ENCODE measurements at regions not wholly inside any gene's neighbourhood (a gene's known extent, or its start where the extent isn't known, plus 50 kb on each side); places are given as distances from the start of the nearest gene placed in this dataset.

GRCh38 chr2:37858725-37859267 lies 66.3 kb upstream of the RMDN2 start:
- peaks cover 24% of the 10 kb centered on the region for H3K27me3 Mint-ChIP-seq (ENCODE audit: low read depth, unreplicated experiment)
- no peaks in the 10 kb centered on the region for H3K36me3 Mint-ChIP-seq (ENCODE audit: low read depth, unreplicated experiment)
- Histone ChIP-seq H3K4me2 (ENCODE audit: low read length) (peak overlapping the region; percentile 20), H3K9ac (ENCODE audit: low read length) (peak overlapping the region; percentile 32), H4K20me1 (ENCODE audit: insufficient read depth, low read length) (no peaks in the 10 kb centered on the region), H3K27me3 (ENCODE audit: insufficient read depth, low read length) (no peaks in the 10 kb centered on the region), H3K36me3 (ENCODE audit: insufficient read depth, low read length) (no peaks in the 10 kb centered on the region), H3K4me3 (ENCODE audit: insufficient read depth, low read depth, low read length) (no peak overlapping the region), H3K27ac (ENCODE audit: low read depth, low read length) (peak overlapping the region; percentile 40), H3K4me1 (ENCODE audit: insufficient read depth, low read length) (peaks cover 13% of the 10 kb centered on the region), H3K9me3 (ENCODE audit: insufficient read depth, low read depth, low read length) (no peaks in the 10 kb centered on the region), H3K79me2 (ENCODE audit: insufficient read depth, low read length) (no peaks in the 10 kb centered on the region), H2AFZ (ENCODE audit: low read depth, low read length) (peak overlapping the region; percentile 68)
- FAIRE-seq = no peak
- DNase-seq (ENCODE audit: low read depth) = no peak
- peak overlapping the region; percentile 54 for H3K27ac Mint-ChIP-seq (ENCODE audit: unreplicated experiment)
- peaks cover 9% of the 10 kb centered on the region for H3K4me1 Mint-ChIP-seq (ENCODE audit: low read depth, unreplicated experiment)
- no peak overlapping the region for H3K4me3 Mint-ChIP-seq (ENCODE audit: unreplicated experiment)
- TF ChIP-seq CTCF (IDR thresholded peaks at IDR 0.05; ENCODE audit: insufficient read depth, low read depth, low read length) = no peak
- TF ChIP-seq EZH2 (IDR thresholded peaks at IDR 0.05; ENCODE audit: insufficient read depth, low read length) = no peak
- peaks cover 16% of the 10 kb centered on the region for H3K9me3 Mint-ChIP-seq (ENCODE audit: unreplicated experiment)

GRCh38 chr2:37862620-37863019 lies 62.5 kb upstream of the RMDN2 start:
- no peaks in the 10 kb centered on the region for H3K36me3 Mint-ChIP-seq (ENCODE audit: low read depth, unreplicated experiment)
- no peak for FAIRE-seq
- H3K4me3 Mint-ChIP-seq (ENCODE audit: unreplicated experiment) = no peak overlapping the region
- Histone ChIP-seq H3K9me3 (ENCODE audit: insufficient read depth, low read depth, low read length) (no peaks in the 10 kb centered on the region), H3K27me3 (ENCODE audit: insufficient read depth, low read length) (no peaks in the 10 kb centered on the region), H3K4me2 (ENCODE audit: low read length) (no peak overlapping the region), H4K20me1 (ENCODE audit: insufficient read depth, low read length) (no peaks in the 10 kb centered on the region), H3K4me3 (ENCODE audit: insufficient read depth, low read depth, low read length) (no peak overlapping the region), H3K4me1 (ENCODE audit: insufficient read depth, low read length) (peaks cover 11% of the 10 kb centered on the region), H3K9ac (ENCODE audit: low read length) (no peak overlapping the region), H3K36me3 (ENCODE audit: insufficient read depth, low read length) (no peaks in the 10 kb centered on the region), H3K27ac (ENCODE audit: low read depth, low read length) (no peak overlapping the region), H3K79me2 (ENCODE audit: insufficient read depth, low read length) (no peaks in the 10 kb centered on the region), H2AFZ (ENCODE audit: low read depth, low read length) (no peak overlapping the region)
- H3K27ac Mint-ChIP-seq (ENCODE audit: unreplicated experiment) = no peak overlapping the region
- no peak for DNase-seq (ENCODE audit: low read depth)
- peaks cover 15% of the 10 kb centered on the region for H3K27me3 Mint-ChIP-seq (ENCODE audit: low read depth, unreplicated experiment)
- TF ChIP-seq EZH2 (IDR thresholded peaks at IDR 0.05; ENCODE audit: insufficient read depth, low read length) = no peak
- TF ChIP-seq CTCF (IDR thresholded peaks at IDR 0.05; ENCODE audit: insufficient read depth, low read depth, low read length) = no peak
- H3K4me1 Mint-ChIP-seq (ENCODE audit: low read depth, unreplicated experiment) = peaks cover 9% of the 10 kb centered on the region
- H3K9me3 Mint-ChIP-seq (ENCODE audit: unreplicated experiment) = peaks cover 16% of the 10 kb centered on the region

DNA sequence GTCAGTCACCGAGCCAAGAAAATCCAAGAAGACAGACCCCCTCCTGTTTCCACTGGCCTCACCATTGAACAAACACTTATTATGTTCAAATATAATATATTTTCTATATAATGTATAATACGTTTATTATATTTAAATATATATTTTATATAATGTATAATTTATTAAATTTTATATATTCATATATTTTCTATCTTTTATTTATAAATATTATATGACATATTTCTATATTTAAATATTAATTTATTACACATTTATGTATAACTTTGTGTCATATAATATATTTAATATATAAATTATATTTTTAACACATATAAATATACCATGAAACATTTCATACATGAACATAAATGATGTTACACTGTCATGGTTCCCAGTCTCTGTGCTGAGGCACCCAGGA lies 60.9 kb upstream of the RMDN2 start:
- Histone ChIP-seq H3K9me3 (ENCODE audit: insufficient read depth, low read depth, low read length) (no peaks in the 10 kb centered on the region), H4K20me1 (ENCODE audit: insufficient read depth, low read length) (no peaks in the 10 kb centered on the region), H3K79me2 (ENCODE audit: insufficient read depth, low read length) (no peaks in the 10 kb centered on the region), H3K4me2 (ENCODE audit: low read length) (no peak overlapping the region), H3K4me1 (ENCODE audit: insufficient read depth, low read length) (no peaks in the 10 kb centered on the region), H3K27ac (ENCODE audit: low read depth, low read length) (no peak overlapping the region), H3K36me3 (ENCODE audit: insufficient read depth, low read length) (no peaks in the 10 kb centered on the region), H3K27me3 (ENCODE audit: insufficient read depth, low read length) (no peaks in the 10 kb centered on the region), H3K4me3 (ENCODE audit: insufficient read depth, low read depth, low read length) (no peak overlapping the region), H2AFZ (ENCODE audit: low read depth, low read length) (no peak overlapping the region), H3K9ac (ENCODE audit: low read length) (no peak overlapping the region)
- Mint-ChIP-seq H3K4me3 (ENCODE audit: unreplicated experiment) (no peak overlapping the region), H3K9me3 (ENCODE audit: unreplicated experiment) (peaks cover 16% of the 10 kb centered on the region), H3K27me3 (ENCODE audit: low read depth, unreplicated experiment) (peaks cover 22% of the 10 kb centered on the region), H3K36me3 (ENCODE audit: low read depth, unreplicated experiment) (no peaks in the 10 kb centered on the region), H3K4me1 (ENCODE audit: low read depth, unreplicated experiment) (no peaks in the 10 kb centered on the region), H3K27ac (ENCODE audit: unreplicated experiment) (no peak overlapping the region)
- TF ChIP-seq CTCF (IDR thresholded peaks at IDR 0.05; ENCODE audit: insufficient read depth, low read depth, low read length) (no peak), EZH2 (IDR thresholded peaks at IDR 0.05; ENCODE audit: insufficient read depth, low read length) (no peak)
- FAIRE-seq = no peak
- no peak for DNase-seq (ENCODE audit: low read depth)
